Esophagus muscularis mucosa (tissue), 4 donors: ENCODE measurements at regions not wholly inside any gene's neighbourhood (a gene's known extent, or its start where the extent isn't known, plus 50 kb on each side); places are given as distances from the start of the nearest gene placed in this dataset.
"Not testable (repeated sequence)": the region's sequence is repeated elsewhere in the genome, so short reads cannot be mapped to it uniquely, and the experiment has no call there.

ENCODE experiments used
- DNase-seq: peaks from one replicate; pipeline ENCODE4 v3.0.0-alpha.2; 2017; ENCODE audit errors: extremely low spot score
- H3K27ac ChIP-seq, 4 donors: fragments of 200-600 bp; sonication (generic); replicated peaks in 1 of 4; 1 replicate in 3 of 4; 2 replicates in 1 of 4; pipeline ENCODE4 v1.5.1; 2016 to 2019; ENCODE audit warnings: mild to moderate bottlenecking in 1 of 4
- H3K27me3 ChIP-seq, 4 donors: fragments of 200-600 bp; sonication (generic); one replicate each; pipeline versions ENCODE4 v1.5.1 to v1.6.0; 2016 to 2019
- H3K36me3 ChIP-seq, 4 donors: fragments of 200-600 bp; sonication (generic); one replicate each; pipeline ENCODE4 v1.5.1; 2016 to 2019
- H3K4me1 ChIP-seq, 4 donors: fragments of 200-600 bp; sonication (generic); one replicate each; pipeline ENCODE4 v1.5.1; 2016 to 2019
- H3K4me3 ChIP-seq, 4 donors: fragments of 200-600 bp; sonication (generic); 1 replicate in 2 of 4; 2 replicates in 2 of 4; pipeline ENCODE4 v1.5.1; 2016 to 2019; ENCODE audit warnings: mild to moderate bottlenecking in 4 of 4, moderate library complexity in 1 of 4
- H3K9me3 ChIP-seq, 4 donors: fragments of 200-600 bp; sonication (generic); 1 replicate in 3 of 4; 2 replicates in 1 of 4; pipeline ENCODE4 v1.5.1; 2016 to 2019
- EP300 ChIP-seq: sonication (generic); formaldehyde crosslinking; IDR thresholded peaks from one replicate; pipeline ENCODE4 v1.6.1; 2017; ENCODE audit warnings: antibody characterized with exemption
- POLR2A ChIP-seq: fragments of 450-650 bp; IDR thresholded peaks from one replicate; pipeline ENCODE4 v1.6.1; 2017; ENCODE audit warnings: antibody characterized with exemption, moderate library complexity, mild to moderate bottlenecking, low read depth
- POLR2AphosphoS5 ChIP-seq, 2 donors: sonication (generic); formaldehyde crosslinking; IDR thresholded peaks; one replicate each; pipeline ENCODE4 v1.6.1; 2017; ENCODE audit warnings: antibody characterized with exemption in 2 of 2
- WGBS: methylation state at CpG from one replicate; pipeline ENCODE4 v1.1.5; 2018; 5-methylcytosine and 5-hydroxymethylcytosine counted together
- intact Hi-C: fragments of 100-400 bp; cut with DNase I; formaldehyde crosslinking; loops from one replicate; pipeline ENCODE4 v1.15.1; 2023
- TF ChIP-seq, protein P1 (sequence below), 3 experiments: fragments of 200-600 bp in 2 of 3; fragments of 450-650 bp in 1 of 3; sonication (generic) in 2 of 3; IDR thresholded peaks; one replicate each; pipeline ENCODE4 v1.5.1; 2017 to 2019; ENCODE audit warnings: antibody characterized with exemption in 3 of 3, mild to moderate bottlenecking in 2 of 3, moderate library complexity in 1 of 3

DNA sequence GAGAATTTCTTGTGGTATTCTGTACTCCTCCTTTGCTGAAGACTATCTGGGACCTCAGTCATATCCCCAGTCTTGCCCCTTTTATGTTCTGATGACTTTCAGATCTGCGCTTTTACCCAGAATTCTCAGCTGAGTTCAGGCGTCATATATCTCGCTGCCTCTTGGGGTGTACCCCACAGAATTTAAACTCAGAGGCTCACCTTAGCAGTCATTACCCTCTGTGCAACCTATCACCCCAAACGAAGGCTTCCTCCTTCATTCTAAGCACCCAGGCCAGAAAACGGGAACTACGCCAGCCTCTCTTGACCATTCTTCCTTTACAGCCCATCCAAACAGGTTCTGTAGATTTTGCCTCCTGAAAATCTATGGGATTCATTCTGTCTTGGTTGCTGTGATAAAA, 574.8 kb upstream of the C16orf82 start:
- no peak overlapping the region for H3K4me3 ChIP-seq
- H3K4me1 ChIP-seq = no peaks in the 10 kb centered on the region
- H3K9me3 ChIP-seq = no peaks in the 10 kb centered on the region
- TF ChIP-seq, protein P1, sequence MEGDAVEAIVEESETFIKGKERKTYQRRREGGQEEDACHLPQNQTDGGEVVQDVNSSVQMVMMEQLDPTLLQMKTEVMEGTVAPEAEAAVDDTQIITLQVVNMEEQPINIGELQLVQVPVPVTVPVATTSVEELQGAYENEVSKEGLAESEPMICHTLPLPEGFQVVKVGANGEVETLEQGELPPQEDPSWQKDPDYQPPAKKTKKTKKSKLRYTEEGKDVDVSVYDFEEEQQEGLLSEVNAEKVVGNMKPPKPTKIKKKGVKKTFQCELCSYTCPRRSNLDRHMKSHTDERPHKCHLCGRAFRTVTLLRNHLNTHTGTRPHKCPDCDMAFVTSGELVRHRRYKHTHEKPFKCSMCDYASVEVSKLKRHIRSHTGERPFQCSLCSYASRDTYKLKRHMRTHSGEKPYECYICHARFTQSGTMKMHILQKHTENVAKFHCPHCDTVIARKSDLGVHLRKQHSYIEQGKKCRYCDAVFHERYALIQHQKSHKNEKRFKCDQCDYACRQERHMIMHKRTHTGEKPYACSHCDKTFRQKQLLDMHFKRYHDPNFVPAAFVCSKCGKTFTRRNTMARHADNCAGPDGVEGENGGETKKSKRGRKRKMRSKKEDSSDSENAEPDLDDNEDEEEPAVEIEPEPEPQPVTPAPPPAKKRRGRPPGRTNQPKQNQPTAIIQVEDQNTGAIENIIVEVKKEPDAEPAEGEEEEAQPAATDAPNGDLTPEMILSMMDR (IDR thresholded peaks at IDR 0.05) = no peak
- no peak for TF ChIP-seq POLR2AphosphoS5 (IDR thresholded peaks at IDR 0.05)
- TF ChIP-seq POLR2A = no peak
- TF ChIP-seq EP300 = no peak
- no peaks in the 10 kb centered on the region for H3K36me3 ChIP-seq
- no peaks in the 10 kb centered on the region for H3K27me3 ChIP-seq
- 85% methylated on average over 6 of the region's 6 CpGs for WGBS
- H3K27ac ChIP-seq = no peak overlapping the region
- peak; percentile 64 for DNase-seq
- intact Hi-C loops = no loop called here

DNA sequence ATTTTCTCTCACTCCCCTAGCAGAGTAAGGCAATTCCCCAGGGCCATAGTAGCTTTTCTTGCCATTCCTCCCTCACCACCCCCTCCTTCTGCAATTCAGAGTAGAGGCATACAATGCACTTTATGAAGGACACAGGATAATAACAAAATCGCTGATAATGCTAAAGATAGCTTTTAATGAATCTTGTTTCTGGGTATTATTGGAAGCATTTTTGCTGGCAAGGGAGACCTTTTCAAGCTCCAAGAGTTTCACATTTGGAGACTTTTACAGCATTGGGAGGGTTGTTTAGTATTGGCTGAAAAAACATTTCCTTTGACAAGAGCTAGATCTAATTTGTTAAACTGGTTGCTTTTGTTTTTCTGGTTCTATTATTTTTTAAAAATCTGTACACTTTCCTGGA, 573.0 kb upstream of the C16orf82 start:
- Histone ChIP-seq H3K27me3 (no peaks in the 10 kb centered on the region), H3K9me3 (no peaks in the 10 kb centered on the region), H3K4me3 (no peak overlapping the region), H3K27ac (no peak overlapping the region), H3K36me3 (no peaks in the 10 kb centered on the region), H3K4me1 (no peaks in the 10 kb centered on the region)
- DNase-seq = no peak
- WGBS = 32% methylated on average over 1 of the region's 1 CpG
- intact Hi-C loops = no loop called here
- TF ChIP-seq, protein P1 (IDR thresholded peaks at IDR 0.05) = no peak
- TF ChIP-seq POLR2AphosphoS5 (IDR thresholded peaks at IDR 0.05) (no peak), EP300 (no peak), POLR2A (no peak)

DNA sequence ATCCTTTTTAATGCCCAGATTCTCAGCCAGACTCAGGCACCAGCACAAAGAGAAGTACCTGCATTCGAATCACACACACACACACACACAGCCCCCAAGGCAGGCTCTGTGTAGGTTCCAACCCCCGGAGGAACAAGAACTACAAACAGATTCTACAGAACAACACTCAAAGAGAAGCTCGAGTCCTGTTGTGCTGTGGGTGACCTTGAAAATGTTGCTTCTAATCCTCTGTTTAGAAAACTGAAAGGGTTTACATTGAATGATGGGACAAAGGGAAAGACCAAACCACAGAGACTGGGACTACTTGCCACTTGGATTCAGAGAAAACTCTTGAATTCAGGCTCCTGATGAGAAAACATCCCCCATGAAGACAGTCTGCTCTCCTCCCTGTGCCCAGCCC, 568.8 kb upstream of the C16orf82 start:
- WGBS = 85% methylated on average over 3 of the region's 3 CpGs
- intact Hi-C loops = no loop called here

DNA sequence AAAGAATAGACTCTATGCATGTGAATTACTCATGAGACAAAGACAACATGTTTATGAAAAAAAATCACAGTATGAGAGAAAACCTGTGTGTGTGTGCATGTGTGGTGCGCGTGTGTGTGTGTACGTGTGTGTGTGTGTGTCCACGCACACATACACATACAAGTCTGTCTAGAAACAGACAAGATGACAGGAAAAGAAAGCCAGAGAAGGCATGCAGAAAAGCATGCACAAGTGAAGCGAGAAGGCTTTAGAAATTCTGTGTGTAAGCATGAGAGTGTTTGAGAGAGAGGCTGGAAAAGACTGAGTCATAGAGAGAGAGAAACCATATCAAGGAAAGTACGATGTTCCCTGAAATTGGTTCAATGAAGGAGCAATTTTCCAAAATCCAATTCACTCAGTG, 566.4 kb upstream of the C16orf82 start:
- H3K4me3 ChIP-seq = no peak overlapping the region
- no peaks in the 10 kb centered on the region for H3K27me3 ChIP-seq
- no peaks in the 10 kb centered on the region for H3K4me1 ChIP-seq
- intact Hi-C loops = no loop called here
- no peak for DNase-seq
- H3K36me3 ChIP-seq = no peaks in the 10 kb centered on the region
- H3K9me3 ChIP-seq = no peaks in the 10 kb centered on the region
- TF ChIP-seq POLR2A (no peak), POLR2AphosphoS5 (IDR thresholded peaks at IDR 0.05) (no peak), EP300 (no peak)
- TF ChIP-seq, protein P1 (IDR thresholded peaks at IDR 0.05) = no peak
- H3K27ac ChIP-seq = no peak overlapping the region
- WGBS = 87% methylated on average over 6 of the region's 6 CpGs

More for the DNA sequence above, 568.8 kb upstream of the C16orf82 start:
- TF ChIP-seq EP300 (no peak), POLR2AphosphoS5 (IDR thresholded peaks at IDR 0.05) (no peak), POLR2A (no peak)
- TF ChIP-seq, protein P1 (IDR thresholded peaks at IDR 0.05) = no peak
- Histone ChIP-seq H3K27ac (no peak overlapping the region), H3K4me1 (no peaks in the 10 kb centered on the region), H3K9me3 (no peaks in the 10 kb centered on the region), H3K36me3 (no peaks in the 10 kb centered on the region), H3K27me3 (no peaks in the 10 kb centered on the region), H3K4me3 (no peak overlapping the region)
- DNase-seq = peak; percentile 86

DNA sequence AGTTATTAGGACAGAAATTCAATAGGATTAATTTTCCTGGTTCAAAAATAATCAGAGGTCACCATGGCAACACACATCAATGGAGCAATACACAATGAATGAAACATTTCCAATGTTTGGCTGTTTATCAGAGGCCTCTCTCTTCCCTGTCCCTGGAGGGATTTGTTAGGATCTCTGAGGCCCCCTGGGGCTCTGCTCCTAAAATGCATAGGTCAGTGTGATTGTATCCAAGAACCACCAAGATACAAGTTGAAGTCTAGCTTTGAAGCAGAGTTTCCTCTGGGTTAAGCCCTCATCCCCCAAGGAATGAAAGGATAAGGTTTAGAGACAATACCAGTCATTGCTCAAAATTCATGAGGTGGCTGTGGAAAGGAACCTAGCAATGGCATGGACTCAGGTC, 561.2 kb upstream of the C16orf82 start:
- Histone ChIP-seq H3K4me3 (no peak overlapping the region), H3K4me1 (no peaks in the 10 kb centered on the region), H3K27me3 (no peaks in the 10 kb centered on the region), H3K9me3 (no peaks in the 10 kb centered on the region), H3K36me3 (no peaks in the 10 kb centered on the region), H3K27ac (no peak overlapping the region)
- DNase-seq = peak; percentile 66
- no peak for TF ChIP-seq POLR2A
- TF ChIP-seq, protein P1 (IDR thresholded peaks at IDR 0.05) = no peak
- TF ChIP-seq EP300 = no peak
- no peak for TF ChIP-seq POLR2AphosphoS5 (IDR thresholded peaks at IDR 0.05)
- intact Hi-C loops = no loop called here

DNA sequence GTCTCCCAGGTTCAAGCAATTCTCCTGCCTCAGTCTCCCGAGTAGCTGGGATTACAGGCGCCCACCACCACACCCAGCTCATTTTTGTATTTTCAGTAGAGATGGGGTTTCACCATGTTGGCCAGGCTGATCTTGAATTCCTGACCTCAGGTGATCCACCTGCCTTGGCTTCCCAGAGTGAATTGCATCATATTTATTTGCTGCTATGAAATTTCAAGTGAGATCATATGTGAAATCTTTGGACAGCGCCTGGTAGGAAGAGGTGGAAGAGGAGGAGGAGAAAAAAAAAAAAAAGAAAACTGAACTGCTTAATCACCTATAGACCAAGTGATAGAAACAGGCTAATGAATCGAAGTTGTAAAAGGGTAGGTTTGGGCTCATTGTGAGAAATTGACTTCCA, 557.8 kb upstream of the C16orf82 start:
- H3K4me3 ChIP-seq, intact Hi-C loops, H3K27me3 ChIP-seq, H3K27ac ChIP-seq, H3K36me3 ChIP-seq, H3K9me3 ChIP-seq, H3K4me1 ChIP-seq: not testable (repeated sequence)
- 79% methylated on average over 4 of the region's 4 CpGs for WGBS
- DNase-seq = peak; percentile 14
